Progenitor cell of endocrine pancreas (in vitro differentiated cells): ENCODE measurements at regions not wholly inside any gene's neighbourhood (a gene's known extent, or its start where the extent isn't known, plus 50 kb on each side); places are given as distances from the start of the nearest gene placed in this dataset.
"Not testable (repeated sequence)": the region's sequence is repeated elsewhere in the genome, so short reads cannot be mapped to it uniquely, and the experiment has no call there.

Experiments used
- DNase-seq: peaks from one replicate; pipeline ENCODE4 v3.0.0; 2021; ENCODE audit warnings: low spot score; ENCODE audit not compliant: unreplicated experiment
- H3K27ac Mint-ChIP-seq: 2 replicates; pipeline ENCODE4 v1.8.0; 2021; ENCODE audit warnings: mild to moderate bottlenecking, moderate library complexity, mixed read lengths
- H3K27me3 Mint-ChIP-seq: 2 replicates; pipeline ENCODE4 v1.8.0; 2021; ENCODE audit warnings: mixed read lengths
- H3K36me3 Mint-ChIP-seq: 2 replicates; pipeline ENCODE4 v1.8.0; 2022; ENCODE audit warnings: mixed read lengths; ENCODE audit not compliant: insufficient read depth
- H3K4me1 Mint-ChIP-seq: 2 replicates; pipeline ENCODE4 v1.8.0; 2021; ENCODE audit warnings: low read depth, mixed read lengths
- H3K4me3 Mint-ChIP-seq: 2 replicates; pipeline ENCODE4 v1.8.0; 2021; ENCODE audit warnings: low read depth, mild to moderate bottlenecking, moderate library complexity, mixed read lengths
- H3K9me3 Mint-ChIP-seq: 2 replicates; pipeline ENCODE4 v1.8.0; 2021; ENCODE audit warnings: low read depth, mixed read lengths
- CTCF ChIP-seq: fragments of 200-600 bp; sonication (generic); IDR thresholded peaks from one replicate; pipeline ENCODE4 v1.5.0; 2021; ENCODE audit warnings: antibody characterized with exemption, mild to moderate bottlenecking; ENCODE audit not compliant: unreplicated experiment

GRCh38 chr17:45592433-45592923 is 102.0 kb upstream of the PLEKHM1 start:
- peak; percentile 68 for TF ChIP-seq CTCF
- not testable (repeated sequence) for H3K9me3 Mint-ChIP-seq, H3K36me3 Mint-ChIP-seq, H3K4me3 Mint-ChIP-seq, H3K27ac Mint-ChIP-seq, DNase-seq, H3K27me3 Mint-ChIP-seq, H3K4me1 Mint-ChIP-seq

GRCh38 chr17:45596347-45596746 is 105.8 kb upstream of the PLEKHM1 start:
- not testable (repeated sequence) for H3K36me3 Mint-ChIP-seq, H3K4me1 Mint-ChIP-seq, H3K27ac Mint-ChIP-seq, H3K9me3 Mint-ChIP-seq, DNase-seq, H3K4me3 Mint-ChIP-seq, H3K27me3 Mint-ChIP-seq

- not testable (repeated sequence) for H3K36me3 Mint-ChIP-seq, H3K9me3 Mint-ChIP-seq, H3K4me3 Mint-ChIP-seq, H3K27ac Mint-ChIP-seq, H3K4me1 Mint-ChIP-seq, DNase-seq, H3K27me3 Mint-ChIP-seq
Measured at GRCh38 chr17:45600052-45601012, 109.8 kb upstream of the PLEKHM1 start.

GRCh38 chr17:45601013-45601412 is 110.5 kb upstream of the PLEKHM1 start:
- not testable (repeated sequence) for H3K4me3 Mint-ChIP-seq, H3K27me3 Mint-ChIP-seq, H3K9me3 Mint-ChIP-seq, H3K4me1 Mint-ChIP-seq, H3K36me3 Mint-ChIP-seq, DNase-seq, H3K27ac Mint-ChIP-seq

- not testable (repeated sequence) for H3K36me3 Mint-ChIP-seq, H3K4me1 Mint-ChIP-seq, H3K4me3 Mint-ChIP-seq, DNase-seq, H3K27me3 Mint-ChIP-seq, H3K27ac Mint-ChIP-seq, H3K9me3 Mint-ChIP-seq
Measured at GRCh38 chr17:45601605-45602539, 111.4 kb upstream of the PLEKHM1 start.

- H3K27ac Mint-ChIP-seq, H3K4me3 Mint-ChIP-seq, H3K9me3 Mint-ChIP-seq, H3K36me3 Mint-ChIP-seq, DNase-seq, H3K4me1 Mint-ChIP-seq, H3K27me3 Mint-ChIP-seq: not testable (repeated sequence)
Measured at GRCh38 chr17:45605751-45606150, 115.2 kb upstream of the PLEKHM1 start.

GRCh38 chr17:45619984-45620405 is 129.5 kb upstream of the PLEKHM1 start:
- H3K9me3 Mint-ChIP-seq, H3K27ac Mint-ChIP-seq, H3K36me3 Mint-ChIP-seq, H3K4me1 Mint-ChIP-seq, H3K27me3 Mint-ChIP-seq: not testable (repeated sequence)
- H3K4me3 Mint-ChIP-seq: peak overlapping the region; percentile 73
- peak; percentile 54 for DNase-seq

GRCh38 chr17:45620468-45620867 is 129.9 kb upstream of the PLEKHM1 start:
- not testable (repeated sequence) for H3K36me3 Mint-ChIP-seq, H3K27me3 Mint-ChIP-seq, H3K27ac Mint-ChIP-seq, H3K4me1 Mint-ChIP-seq, H3K9me3 Mint-ChIP-seq
- peak; percentile 19 for DNase-seq
- peak overlapping the region; percentile 73 for H3K4me3 Mint-ChIP-seq

- not testable (repeated sequence) for H3K27ac Mint-ChIP-seq, H3K27me3 Mint-ChIP-seq, H3K9me3 Mint-ChIP-seq, H3K36me3 Mint-ChIP-seq, H3K4me1 Mint-ChIP-seq, DNase-seq
- H3K4me3 Mint-ChIP-seq: peak overlapping the region; percentile 49
Measured at GRCh38 chr17:45621087-45621486, 130.6 kb upstream of the PLEKHM1 start.

- H3K9me3 Mint-ChIP-seq, H3K36me3 Mint-ChIP-seq, DNase-seq, H3K27ac Mint-ChIP-seq, H3K4me3 Mint-ChIP-seq, H3K4me1 Mint-ChIP-seq, H3K27me3 Mint-ChIP-seq: not testable (repeated sequence)
Measured at GRCh38 chr17:45622295-45622694, 131.8 kb upstream of the PLEKHM1 start.
